Parathyroid adenoma (tissue), 2 donors: ENCODE measurements at regions not wholly inside any gene's neighbourhood (a gene's known extent, or its start where the extent isn't known, plus 50 kb on each side); places are given as distances from the start of the nearest gene placed in this dataset.

ENCODE experiments used
- H2AFZ ChIP-seq: fragments of 300-600 bp; sonication (generic); one replicate; pipeline ENCODE4 v1.7.0; 2017; ENCODE audit warnings: antibody characterized with exemption, mild to moderate bottlenecking
- H3K27ac ChIP-seq: fragments of 300-600 bp; sonication (generic); one replicate; pipeline ENCODE4 v1.7.0; 2017
- H3K27me3 ChIP-seq: fragments of 300-600 bp; sonication (generic); one replicate; pipeline ENCODE4 v1.7.0; 2017; ENCODE audit warnings: low read length; ENCODE audit not compliant: control insufficient read depth, insufficient read depth
- H3K36me3 ChIP-seq: fragments of 300-600 bp; sonication (generic); one replicate; pipeline ENCODE4 v1.7.0; 2017; ENCODE audit warnings: low read length; ENCODE audit not compliant: control insufficient read depth, insufficient read depth
- H3K4me1 ChIP-seq: fragments of 300-600 bp; sonication (generic); one replicate; pipeline ENCODE4 v1.7.0; 2017; ENCODE audit warnings: control low read depth
- H3K4me2 ChIP-seq: fragments of 300-600 bp; sonication (generic); one replicate; pipeline ENCODE4 v1.7.0; 2017; ENCODE audit warnings: low read length
- H3K4me3 ChIP-seq: fragments of 300-600 bp; sonication (generic); one replicate; pipeline ENCODE4 v1.7.0; 2017; ENCODE audit warnings: low read depth, low read length
- H3K79me2 ChIP-seq: fragments of 300-600 bp; sonication (generic); one replicate; pipeline ENCODE4 v1.7.0; 2017; ENCODE audit warnings: control low read depth
- H3K9ac ChIP-seq: fragments of 300-600 bp; sonication (generic); one replicate; pipeline ENCODE4 v1.7.0; 2017; ENCODE audit warnings: mild to moderate bottlenecking
- H3K9me3 ChIP-seq: fragments of 300-600 bp; sonication (generic); one replicate; pipeline ENCODE4 v1.7.0; 2017; ENCODE audit warnings: low read length; ENCODE audit not compliant: control insufficient read depth
- CTCF ChIP-seq: fragments of 300-600 bp; sonication (generic); IDR thresholded peaks from one replicate; pipeline ENCODE4 v1.7.0; 2017; ENCODE audit warnings: antibody characterized with exemption, mild to moderate bottlenecking
- donor health status: primary hyperparathyroidism.

GRCh38 chr2:6579281-6579680 is 286.4 kb downstream of the CMPK2 start:
- no peaks in the 10 kb centered on the region for H3K36me3 ChIP-seq
- H3K27ac ChIP-seq: no peak overlapping the region
- H3K4me1 ChIP-seq: no peaks in the 10 kb centered on the region
- peaks cover 8% of the 10 kb centered on the region for H3K27me3 ChIP-seq
- H3K4me2 ChIP-seq: no peak overlapping the region
- H3K9ac ChIP-seq: no peak overlapping the region
- H3K79me2 ChIP-seq: no peaks in the 10 kb centered on the region
- H3K4me3 ChIP-seq: no peak overlapping the region
- TF ChIP-seq CTCF: no peak
- H2AFZ ChIP-seq: no peak overlapping the region
- H3K9me3 ChIP-seq: no peaks in the 10 kb centered on the region

GRCh38 chr2:6580982-6581381 is 284.7 kb downstream of the CMPK2 start:
- peaks cover 8% of the 10 kb centered on the region for H3K27me3 ChIP-seq
- no peaks in the 10 kb centered on the region for H3K79me2 ChIP-seq
- H3K9ac ChIP-seq: no peak overlapping the region
- no peaks in the 10 kb centered on the region for H3K4me1 ChIP-seq
- no peaks in the 10 kb centered on the region for H3K9me3 ChIP-seq
- no peaks in the 10 kb centered on the region for H3K36me3 ChIP-seq
- no peak overlapping the region for H3K4me3 ChIP-seq
- no peak overlapping the region for H2AFZ ChIP-seq
- no peak for TF ChIP-seq CTCF
- H3K4me2 ChIP-seq: no peak overlapping the region
- no peak overlapping the region for H3K27ac ChIP-seq

GRCh38 chr2:6589150-6589549 is 276.6 kb downstream of the CMPK2 start:
- TF ChIP-seq CTCF: no peak
- Histone ChIP-seq H3K4me3 (no peak overlapping the region), H3K4me1 (no peaks in the 10 kb centered on the region), H3K4me2 (no peak overlapping the region), H3K27ac (no peak overlapping the region), H3K27me3 (no peaks in the 10 kb centered on the region), H3K79me2 (no peaks in the 10 kb centered on the region), H2AFZ (no peak overlapping the region), H3K9ac (no peak overlapping the region), H3K9me3 (no peaks in the 10 kb centered on the region), H3K36me3 (no peaks in the 10 kb centered on the region)

GRCh38 chr2:6590442-6590841 is 275.3 kb downstream of the CMPK2 start:
- H2AFZ ChIP-seq: no peak overlapping the region
- H3K27ac ChIP-seq: no peak overlapping the region
- no peak overlapping the region for H3K9ac ChIP-seq
- no peaks in the 10 kb centered on the region for H3K9me3 ChIP-seq
- H3K4me2 ChIP-seq: no peak overlapping the region
- no peak overlapping the region for H3K4me3 ChIP-seq
- TF ChIP-seq CTCF: no peak
- H3K36me3 ChIP-seq: no peaks in the 10 kb centered on the region
- H3K79me2 ChIP-seq: no peaks in the 10 kb centered on the region
- no peaks in the 10 kb centered on the region for H3K27me3 ChIP-seq
- H3K4me1 ChIP-seq: no peaks in the 10 kb centered on the region

GRCh38 chr2:6602471-6602870 is 263.2 kb downstream of the CMPK2 start:
- no peak overlapping the region for H3K27ac ChIP-seq
- no peaks in the 10 kb centered on the region for H3K4me1 ChIP-seq
- H3K79me2 ChIP-seq: no peaks in the 10 kb centered on the region
- no peak overlapping the region for H3K4me3 ChIP-seq
- TF ChIP-seq CTCF: no peak
- H3K4me2 ChIP-seq: no peak overlapping the region
- no peaks in the 10 kb centered on the region for H3K36me3 ChIP-seq
- no peak overlapping the region for H3K9ac ChIP-seq
- no peaks in the 10 kb centered on the region for H3K27me3 ChIP-seq
- no peak overlapping the region for H2AFZ ChIP-seq
- H3K9me3 ChIP-seq: no peaks in the 10 kb centered on the region
